HUES6 (cell line): ENCODE measurements at regions not wholly inside any gene's neighbourhood (a gene's known extent, or its start where the extent isn't known, plus 50 kb on each side); places are given as distances from the start of the nearest gene placed in this dataset.
A peak's percentile ranks its signal among the peaks of the same experiment; 100 is the strongest.

Experiments
- H3K27ac ChIP-seq: 2 replicates; pipeline ENCODE4 v1.7.0; 2013; ENCODE audit warnings: low read depth, mild to moderate bottlenecking, low read length, inconsistent platforms
- H3K27me3 ChIP-seq: 2 replicates; pipeline ENCODE4 v1.6.1; 2013; ENCODE audit warnings: low read length; ENCODE audit not compliant: control insufficient read depth, insufficient read depth
- H3K36me3 ChIP-seq: 2 replicates; pipeline ENCODE4 v1.6.1; 2013; ENCODE audit warnings: low read length; ENCODE audit not compliant: control insufficient read depth, insufficient read depth
- H3K4me1 ChIP-seq: 2 replicates; pipeline ENCODE4 v1.6.1; 2013; ENCODE audit warnings: low read length; ENCODE audit not compliant: control insufficient read depth, insufficient read depth
- H3K4me3 ChIP-seq: 2 replicates; pipeline ENCODE4 v1.5.1; 2013; ENCODE audit warnings: low read depth, low read length
- H3K9ac ChIP-seq: one replicate; pipeline ENCODE4 v1.6.1; 2013; ENCODE audit warnings: mild to moderate bottlenecking, low read length
- H3K9me3 ChIP-seq: 2 replicates; pipeline ENCODE4 v1.6.1; 2013; ENCODE audit warnings: low read depth, low read length; ENCODE audit not compliant: control insufficient read depth, insufficient read depth

- no peaks in the 10 kb centered on the region for H3K27me3 ChIP-seq
- no peak overlapping the region for H3K9ac ChIP-seq
- no peak overlapping the region for H3K4me3 ChIP-seq
- no peaks in the 10 kb centered on the region; the same call in 1 of the 2 replicates for H3K9me3 ChIP-seq
- no peaks in the 10 kb centered on the region for H3K36me3 ChIP-seq
- peaks cover 33% of the 10 kb centered on the region for H3K4me1 ChIP-seq
- H3K27ac ChIP-seq = no peak overlapping the region
These were observed 226.5 kb upstream of the CAMK1G start for GRCh38 chr1:209356976-209357377.

GRCh38 chr1:209363112-209363511, 220.4 kb upstream of the CAMK1G start:
- H3K9me3 ChIP-seq = no peaks in the 10 kb centered on the region
- no peaks in the 10 kb centered on the region for H3K27me3 ChIP-seq
- no peak overlapping the region for H3K9ac ChIP-seq
- peaks cover 12% of the 10 kb centered on the region for H3K4me1 ChIP-seq
- no peak overlapping the region for H3K4me3 ChIP-seq
- no peak overlapping the region for H3K27ac ChIP-seq
- no peaks in the 10 kb centered on the region for H3K36me3 ChIP-seq

- H3K27ac ChIP-seq = no peak overlapping the region
- H3K27me3 ChIP-seq = no peaks in the 10 kb centered on the region
- no peak overlapping the region for H3K9ac ChIP-seq
- H3K4me1 ChIP-seq = peaks cover 12% of the 10 kb centered on the region
- no peak overlapping the region for H3K4me3 ChIP-seq
- no peaks in the 10 kb centered on the region for H3K9me3 ChIP-seq
- no peaks in the 10 kb centered on the region for H3K36me3 ChIP-seq
These were observed 218.8 kb upstream of the CAMK1G start for GRCh38 chr1:209364716-209365115.

- Histone ChIP-seq H3K4me1 (peaks cover 12% of the 10 kb centered on the region), H3K9me3 (no peaks in the 10 kb centered on the region), H3K27ac (no peak overlapping the region), H3K4me3 (no peak overlapping the region), H3K9ac (no peak overlapping the region), H3K36me3 (no peaks in the 10 kb centered on the region), H3K27me3 (no peaks in the 10 kb centered on the region)
These were observed 216.3 kb upstream of the CAMK1G start for GRCh38 chr1:209367061-209367772.

- no peak overlapping the region for H3K9ac ChIP-seq
- no peaks in the 10 kb centered on the region; the same call in 1 of the 2 replicates for H3K4me1 ChIP-seq
- no peaks in the 10 kb centered on the region for H3K27me3 ChIP-seq
- H3K36me3 ChIP-seq = no peaks in the 10 kb centered on the region
- H3K27ac ChIP-seq = no peak overlapping the region
- no peaks in the 10 kb centered on the region for H3K9me3 ChIP-seq
- no peak overlapping the region for H3K4me3 ChIP-seq
These were observed 214.5 kb upstream of the CAMK1G start for GRCh38 chr1:209368864-209369598.

GRCh38 chr1:209370241-209370995, 213.1 kb upstream of the CAMK1G start:
- H3K27ac ChIP-seq = no peak overlapping the region

GRCh38 chr1:209375097-209375496, 208.4 kb upstream of the CAMK1G start:
- Histone ChIP-seq H3K27me3 (no peaks in the 10 kb centered on the region), H3K27ac (no peak overlapping the region), H3K36me3 (no peaks in the 10 kb centered on the region), H3K4me3 (no peak overlapping the region), H3K9me3 (no peaks in the 10 kb centered on the region), H3K4me1 (peaks cover 28% of the 10 kb centered on the region), H3K9ac (no peak overlapping the region)

More at GRCh38 chr1:209370241-209370995, 213.1 kb upstream of the CAMK1G start:
- H3K36me3 ChIP-seq = no peaks in the 10 kb centered on the region
- H3K4me1 ChIP-seq = peaks cover 6% of the 10 kb centered on the region
- no peak overlapping the region for H3K4me3 ChIP-seq
- no peaks in the 10 kb centered on the region for H3K9me3 ChIP-seq
- no peak overlapping the region for H3K9ac ChIP-seq
- H3K27me3 ChIP-seq = no peaks in the 10 kb centered on the region

- peaks cover 28% of the 10 kb centered on the region for H3K4me1 ChIP-seq
- H3K9ac ChIP-seq = no peak overlapping the region
- 0 out of 2 replicates have a peak overlapping the region, but pooled peaks have one; percentile 12 for H3K27ac ChIP-seq
- H3K9me3 ChIP-seq = no peaks in the 10 kb centered on the region
- H3K4me3 ChIP-seq = no peak overlapping the region
- no peaks in the 10 kb centered on the region for H3K36me3 ChIP-seq
- no peaks in the 10 kb centered on the region for H3K27me3 ChIP-seq
These were observed 207.7 kb upstream of the CAMK1G start for GRCh38 chr1:209375671-209376365.

GRCh38 chr1:209376774-209377173, 206.7 kb upstream of the CAMK1G start:
- Histone ChIP-seq H3K36me3 (no peaks in the 10 kb centered on the region), H3K4me1 (peaks cover 28% of the 10 kb centered on the region), H3K9me3 (no peaks in the 10 kb centered on the region), H3K27ac (no peak overlapping the region), H3K4me3 (no peak overlapping the region), H3K9ac (no peak overlapping the region), H3K27me3 (no peaks in the 10 kb centered on the region)

- no peak overlapping the region for H3K27ac ChIP-seq
- no peak overlapping the region for H3K9ac ChIP-seq
- no peaks in the 10 kb centered on the region for H3K36me3 ChIP-seq
- peaks cover 39% of the 10 kb centered on the region for H3K4me1 ChIP-seq
- no peak overlapping the region for H3K4me3 ChIP-seq
- no peaks in the 10 kb centered on the region for H3K27me3 ChIP-seq
- H3K9me3 ChIP-seq = no peaks in the 10 kb centered on the region
These were observed 205.5 kb upstream of the CAMK1G start for GRCh38 chr1:209377995-209378394.
